Keratinocyte (primary cell): ENCODE measurements at regions not wholly inside any gene's neighbourhood (a gene's known extent, or its start where the extent isn't known, plus 50 kb on each side); places are given as distances from the start of the nearest gene placed in this dataset.

Experiments
- DNase-seq: peaks from one replicate; pipeline ENCODE4 v3.0.0-alpha.2; 2011; ENCODE audit warnings: low read depth, missing footprints, low spot score
- FAIRE-seq: peaks from 2 replicates; lab custom pipeline; 2011; peaks lifted over from hg19 to GRCh38; lab: Jason Lieb, UNC
- H2AFZ ChIP-seq: 2 replicates; pipeline ENCODE4 v1.6.0; 2012; ENCODE audit warnings: low read length, control low read depth, inconsistent platforms; ENCODE audit not compliant: control insufficient read depth
- H3K27ac ChIP-seq: 2 replicates; pipeline ENCODE4 v1.5.1; 2011; ENCODE audit warnings: low read length; ENCODE audit not compliant: control insufficient read depth, insufficient read depth
- H3K27me3 ChIP-seq: 3 replicates; pipeline ENCODE4 v1.6.0; 2011; ENCODE audit warnings: low read length; ENCODE audit not compliant: control insufficient read depth, insufficient read depth; ENCODE audit errors: extremely low read depth
- H3K36me3 ChIP-seq, 2 experiments: 2 replicates in 1 of 2; 3 replicates in 1 of 2; pipeline ENCODE4 v1.5.1; 2011; ENCODE audit warnings: low read length in 2 of 2, mild to moderate bottlenecking in 1 of 2; ENCODE audit not compliant: control insufficient read depth in 2 of 2, insufficient read depth in 2 of 2; ENCODE audit errors: extremely low read depth in 1 of 2
- H3K4me1 ChIP-seq: 3 replicates; pipeline ENCODE4 v1.5.1; 2011; ENCODE audit warnings: low read length; ENCODE audit not compliant: control insufficient read depth, insufficient read depth; ENCODE audit errors: extremely low read depth
- H3K4me2 ChIP-seq: 3 replicates; pipeline ENCODE4 v1.6.0; 2011; ENCODE audit warnings: low read depth, low read length; ENCODE audit not compliant: control insufficient read depth, insufficient read depth; ENCODE audit errors: extremely low read depth
- H3K4me3 ChIP-seq, 3 experiments: fragments of 200-600 bp in 1 of 3; sonication (generic) in 1 of 3; 2 replicates in 2 of 3; 3 replicates in 1 of 3; pipeline ENCODE4 v1.5.1; 2011 to 2016; ENCODE audit warnings: low read length in 3 of 3, mild to moderate bottlenecking in 3 of 3, control low read depth in 2 of 3, inconsistent platforms in 1 of 3, low read depth in 1 of 3, mixed read lengths in 1 of 3, mixed run types in 1 of 3, moderate library complexity in 1 of 3; ENCODE audit not compliant: control insufficient read depth in 2 of 3, insufficient read depth in 2 of 3; ENCODE audit errors: extremely low read depth in 1 of 3
- H3K79me2 ChIP-seq: 2 replicates; pipeline ENCODE4 v1.6.0; 2012; ENCODE audit warnings: low read length; ENCODE audit not compliant: control insufficient read depth, insufficient read depth
- H3K9ac ChIP-seq: 3 replicates; pipeline ENCODE4 v1.6.0; 2011; ENCODE audit warnings: low read length; ENCODE audit not compliant: control insufficient read depth, insufficient read depth; ENCODE audit errors: extremely low read depth
- H3K9me1 ChIP-seq: 3 replicates; pipeline ENCODE4 v1.6.0; 2011; ENCODE audit warnings: low read length; ENCODE audit not compliant: control insufficient read depth, insufficient read depth; ENCODE audit errors: extremely low read depth
- H3K9me3 ChIP-seq: 2 replicates; pipeline ENCODE4 v1.5.1; 2012; ENCODE audit warnings: low read depth, low read length; ENCODE audit not compliant: control insufficient read depth
- H4K20me1 ChIP-seq: 3 replicates; pipeline ENCODE4 v1.6.0; 2011; ENCODE audit warnings: low read length; ENCODE audit not compliant: control insufficient read depth, insufficient read depth; ENCODE audit errors: extremely low read depth
- CTCF ChIP-seq, 3 experiments: IDR thresholded peaks in 1 of 3; conservative IDR thresholded peaks in 1 of 3; optimal IDR thresholded peaks in 1 of 3; 2 replicates in 2 of 3; 3 replicates in 1 of 3; pipeline versions ENCODE3 to v1.5.1; 2011; ENCODE audit warnings: low read length in 3 of 3, mild to moderate bottlenecking in 3 of 3, moderate library complexity in 2 of 3, control low read depth in 1 of 3, inconsistent platforms in 1 of 3; ENCODE audit not compliant: insufficient read depth in 2 of 3; ENCODE audit errors: extremely low read depth in 1 of 3
- EZH2 ChIP-seq: IDR thresholded peaks from one replicate; pipeline ENCODE4 v1.6.1; 2012; ENCODE audit warnings: inconsistent platforms, mild to moderate bottlenecking, low read length, moderate library complexity
- dilution Hi-C: fragments of 300-500 bp; cut with MboI; formaldehyde crosslinking; loops from one replicate; pipeline ENCODE4 v1.7.0; 2020; ENCODE audit warnings: low sequenced_read_pairs; ENCODE audit not compliant: extremely low pct_ligation_motif_present

- Histone ChIP-seq H3K9ac (no peak overlapping the region), H3K4me3 (no peak overlapping the region), H3K36me3 (no peaks in the 10 kb centered on the region), H4K20me1 (no peaks in the 10 kb centered on the region), H3K4me2 (no peak overlapping the region), H3K4me1 (no peaks in the 10 kb centered on the region), H3K9me1 (no peaks in the 10 kb centered on the region), H3K27ac (no peak overlapping the region), H2AFZ (no peak overlapping the region), H3K27me3 (no peaks in the 10 kb centered on the region), H3K79me2 (no peaks in the 10 kb centered on the region), H3K9me3 (no peaks in the 10 kb centered on the region)
- DNase-seq = no peak
- no peak for FAIRE-seq
- dilution Hi-C loops = no loop called here
- TF ChIP-seq CTCF (optimal IDR thresholded peaks at IDR 0.05 in 1 of 3, IDR thresholded peaks at IDR 0.05 in 1 of 3, conservative IDR thresholded peaks at IDR 0.05 in 1 of 3; ENCODE audit: extremely low read depth in 1 of 3, insufficient read depth in 2 of 3, low read length in 3 of 3) (no peak), EZH2 (no peak)
These were observed 732.3 kb downstream of the TUSC7 start for GRCh38 chr3:117441851-117442250.

GRCh38 chr3:117442566-117442965, 733.0 kb downstream of the TUSC7 start:
- FAIRE-seq = no peak
- Histone ChIP-seq H2AFZ (no peak overlapping the region), H3K4me1 (no peaks in the 10 kb centered on the region), H3K4me3 (no peak overlapping the region), H3K27me3 (no peaks in the 10 kb centered on the region), H3K9ac (no peak overlapping the region), H3K79me2 (no peaks in the 10 kb centered on the region), H4K20me1 (no peaks in the 10 kb centered on the region), H3K9me3 (no peaks in the 10 kb centered on the region), H3K36me3 (no peaks in the 10 kb centered on the region), H3K4me2 (no peak overlapping the region), H3K27ac (no peak overlapping the region), H3K9me1 (no peaks in the 10 kb centered on the region)
- TF ChIP-seq EZH2 (no peak), CTCF (optimal IDR thresholded peaks at IDR 0.05 in 1 of 3, IDR thresholded peaks at IDR 0.05 in 1 of 3, conservative IDR thresholded peaks at IDR 0.05 in 1 of 3; ENCODE audit: extremely low read depth in 1 of 3, insufficient read depth in 2 of 3, low read length in 3 of 3) (no peak)
- no peak for DNase-seq
- dilution Hi-C loops = no loop called here
